ENCODE measurements at regions not wholly inside any gene's neighbourhood (a gene's known extent, or its start where the extent isn't known, plus 50 kb on each side); places are given as distances from the start of the nearest gene placed in this dataset.

DNA sequence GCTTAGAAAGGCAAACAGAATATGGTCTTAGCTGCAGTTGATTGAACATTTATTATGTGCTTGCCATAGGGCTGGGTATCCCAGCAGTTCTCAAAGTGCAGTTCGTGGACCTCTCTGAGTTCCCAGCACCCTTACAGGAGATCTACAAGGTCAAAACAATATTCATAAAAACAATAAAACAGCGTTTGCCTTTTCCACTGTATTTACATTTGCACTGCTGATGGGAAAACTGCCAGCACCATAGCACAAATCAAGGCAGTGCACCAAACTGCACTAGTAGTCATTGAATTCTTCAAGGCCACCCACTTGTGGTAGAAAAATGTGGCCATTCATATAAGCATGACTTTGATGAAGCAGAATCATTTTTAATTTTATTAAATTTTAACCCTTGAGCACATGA is 128.1 kb downstream of the CCDC34 start:
- Histone ChIP-seq H3K27ac (ENCODE audit: low read depth in 1 of 2, low read length in 2 of 2) (no peak overlapping the region), H3K4me1 (ENCODE audit: control insufficient read depth in 4 of 4, insufficient read depth in 4 of 4, low read length in 3 of 4) (no peaks in the 10 kb centered on the region), H3K27me3 (ENCODE audit: control insufficient read depth in 4 of 4, insufficient read depth in 4 of 4, low read length in 3 of 4) (no peaks in the 10 kb centered on the region), H3K9me3 (ENCODE audit: control insufficient read depth in 4 of 4, low read length in 3 of 4) (no peaks in the 10 kb centered on the region), H3K4me3 (ENCODE audit: low read depth in 1 of 3, low read length in 3 of 3) (no peak overlapping the region), H3K36me3 (ENCODE audit: control insufficient read depth in 4 of 4, insufficient read depth in 3 of 4, low read depth in 1 of 4, low read length in 3 of 4) (no peaks in the 10 kb centered on the region), H3K9ac (ENCODE audit: low read depth in 1 of 2, low read length in 2 of 2) (no peak overlapping the region)
- TF ChIP-seq RXRA (IDR thresholded peaks at IDR 0.05): no peak
- TF ChIP-seq JUND (IDR thresholded peaks at IDR 0.05): no peak
- TF ChIP-seq, protein P1, sequence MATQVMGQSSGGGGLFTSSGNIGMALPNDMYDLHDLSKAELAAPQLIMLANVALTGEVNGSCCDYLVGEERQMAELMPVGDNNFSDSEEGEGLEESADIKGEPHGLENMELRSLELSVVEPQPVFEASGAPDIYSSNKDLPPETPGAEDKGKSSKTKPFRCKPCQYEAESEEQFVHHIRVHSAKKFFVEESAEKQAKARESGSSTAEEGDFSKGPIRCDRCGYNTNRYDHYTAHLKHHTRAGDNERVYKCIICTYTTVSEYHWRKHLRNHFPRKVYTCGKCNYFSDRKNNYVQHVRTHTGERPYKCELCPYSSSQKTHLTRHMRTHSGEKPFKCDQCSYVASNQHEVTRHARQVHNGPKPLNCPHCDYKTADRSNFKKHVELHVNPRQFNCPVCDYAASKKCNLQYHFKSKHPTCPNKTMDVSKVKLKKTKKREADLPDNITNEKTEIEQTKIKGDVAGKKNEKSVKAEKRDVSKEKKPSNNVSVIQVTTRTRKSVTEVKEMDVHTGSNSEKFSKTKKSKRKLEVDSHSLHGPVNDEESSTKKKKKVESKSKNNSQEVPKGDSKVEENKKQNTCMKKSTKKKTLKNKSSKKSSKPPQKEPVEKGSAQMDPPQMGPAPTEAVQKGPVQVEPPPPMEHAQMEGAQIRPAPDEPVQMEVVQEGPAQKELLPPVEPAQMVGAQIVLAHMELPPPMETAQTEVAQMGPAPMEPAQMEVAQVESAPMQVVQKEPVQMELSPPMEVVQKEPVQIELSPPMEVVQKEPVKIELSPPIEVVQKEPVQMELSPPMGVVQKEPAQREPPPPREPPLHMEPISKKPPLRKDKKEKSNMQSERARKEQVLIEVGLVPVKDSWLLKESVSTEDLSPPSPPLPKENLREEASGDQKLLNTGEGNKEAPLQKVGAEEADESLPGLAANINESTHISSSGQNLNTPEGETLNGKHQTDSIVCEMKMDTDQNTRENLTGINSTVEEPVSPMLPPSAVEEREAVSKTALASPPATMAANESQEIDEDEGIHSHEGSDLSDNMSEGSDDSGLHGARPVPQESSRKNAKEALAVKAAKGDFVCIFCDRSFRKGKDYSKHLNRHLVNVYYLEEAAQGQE (IDR thresholded peaks at IDR 0.05): no peak
- TF ChIP-seq TAF1 (conservative IDR thresholded peaks at IDR 0.05): no peak
- TF ChIP-seq FOXA2 (IDR thresholded peaks at IDR 0.05): no peak
- TF ChIP-seq, protein P2, sequence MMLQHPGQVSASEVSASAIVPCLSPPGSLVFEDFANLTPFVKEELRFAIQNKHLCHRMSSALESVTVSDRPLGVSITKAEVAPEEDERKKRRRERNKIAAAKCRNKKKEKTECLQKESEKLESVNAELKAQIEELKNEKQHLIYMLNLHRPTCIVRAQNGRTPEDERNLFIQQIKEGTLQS (IDR thresholded peaks at IDR 0.05): no peak
- TF ChIP-seq YY1 (IDR thresholded peaks at IDR 0.05): no peak
- TF ChIP-seq HNF4G (IDR thresholded peaks at IDR 0.05): no peak
- no peak for TF ChIP-seq CTCF (IDR thresholded peaks at IDR 0.05; ENCODE audit: low read depth, low read length, missing input control)
- no peak for TF ChIP-seq MAX (IDR thresholded peaks at IDR 0.05)
- TF ChIP-seq, protein P3, sequence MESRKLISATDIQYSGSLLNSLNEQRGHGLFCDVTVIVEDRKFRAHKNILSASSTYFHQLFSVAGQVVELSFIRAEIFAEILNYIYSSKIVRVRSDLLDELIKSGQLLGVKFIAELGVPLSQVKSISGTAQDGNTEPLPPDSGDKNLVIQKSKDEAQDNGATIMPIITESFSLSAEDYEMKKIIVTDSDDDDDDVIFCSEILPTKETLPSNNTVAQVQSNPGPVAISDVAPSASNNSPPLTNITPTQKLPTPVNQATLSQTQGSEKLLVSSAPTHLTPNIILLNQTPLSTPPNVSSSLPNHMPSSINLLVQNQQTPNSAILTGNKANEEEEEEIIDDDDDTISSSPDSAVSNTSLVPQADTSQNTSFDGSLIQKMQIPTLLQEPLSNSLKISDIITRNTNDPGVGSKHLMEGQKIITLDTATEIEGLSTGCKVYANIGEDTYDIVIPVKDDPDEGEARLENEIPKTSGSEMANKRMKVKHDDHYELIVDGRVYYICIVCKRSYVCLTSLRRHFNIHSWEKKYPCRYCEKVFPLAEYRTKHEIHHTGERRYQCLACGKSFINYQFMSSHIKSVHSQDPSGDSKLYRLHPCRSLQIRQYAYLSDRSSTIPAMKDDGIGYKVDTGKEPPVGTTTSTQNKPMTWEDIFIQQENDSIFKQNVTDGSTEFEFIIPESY (IDR thresholded peaks at IDR 0.05): no peak
- TF ChIP-seq RAD21 (IDR thresholded peaks at IDR 0.05): no peak
- TF ChIP-seq FOXA1 (IDR thresholded peaks at IDR 0.05): no peak
- no peak for TF ChIP-seq EGR1 (IDR thresholded peaks at IDR 0.05; ENCODE audit: low read depth in 2 of 2)
- TF ChIP-seq HNF4A (conservative IDR thresholded peaks at IDR 0.05): no peak
- TF ChIP-seq SP1 (IDR thresholded peaks at IDR 0.05): no peak
- no peak for TF ChIP-seq NR2F2 (IDR thresholded peaks at IDR 0.05)
- DNase-seq (ENCODE audit: low spot score): no peak
- 59% methylated on average over 2 of the region's 2 CpGs for WGBS
